ENCODE measurements at regions not wholly inside any gene's neighbourhood (a gene's known extent, or its start where the extent isn't known, plus 50 kb on each side); places are given as distances from the start of the nearest gene placed in this dataset.

- TF ChIP-seq CTCF (IDR thresholded peaks at IDR 0.05) (no peak), POLR2A (IDR thresholded peaks at IDR 0.05) (no peak)
These were observed 712.0 kb downstream of the MAT2B start for GRCh38 chr5:164217464-164217863.
